GM21360 (cell line): ENCODE measurements at regions not wholly inside any gene's neighbourhood (a gene's known extent, or its start where the extent isn't known, plus 50 kb on each side); places are given as distances from the start of the nearest gene placed in this dataset.
"Not testable (repeated sequence)": the region's sequence is repeated elsewhere in the genome, so short reads cannot be mapped to it uniquely, and the experiment has no call there.

Source experiments
- ATAC-seq: cut with Tn5 transposase; IDR thresholded peaks from one replicate; pipeline ENCODE4 v1.9.1; 2021; ENCODE audit warnings: mild to moderate bottlenecking, moderate library complexity; ENCODE audit not compliant: unreplicated experiment

GRCh38 chr11:96878299-96879051 is 488.7 kb downstream of the JRKL start:
- no peak for ATAC-seq

- not testable (repeated sequence) for ATAC-seq
Observed at GRCh38 chr11:96882622-96883021, 492.8 kb downstream of the JRKL start.

- no peak for ATAC-seq
Observed at GRCh38 chr11:96885405-96885804, 495.6 kb downstream of the JRKL start.

GRCh38 chr11:96885912-96886311 is 496.1 kb downstream of the JRKL start:
- no peak for ATAC-seq

GRCh38 chr11:96893988-96894387 is 504.2 kb downstream of the JRKL start:
- ATAC-seq: no peak

- no peak for ATAC-seq
Observed at GRCh38 chr11:96894587-96894986, 504.8 kb downstream of the JRKL start.

GRCh38 chr11:96899971-96900370 is 510.2 kb downstream of the JRKL start:
- ATAC-seq: no peak

- no peak for ATAC-seq
Observed at GRCh38 chr11:96905143-96905542, 515.3 kb downstream of the JRKL start.

- ATAC-seq: no peak
Observed at GRCh38 chr11:96905663-96906062, 515.9 kb downstream of the JRKL start.

GRCh38 chr11:96906476-96906875 is 516.7 kb downstream of the JRKL start:
- no peak for ATAC-seq

- ATAC-seq: no peak
Observed at GRCh38 chr11:96925862-96926261, 536.0 kb downstream of the JRKL start.

- no peak for ATAC-seq
Observed at GRCh38 chr11:96940227-96940626, 550.4 kb downstream of the JRKL start.

- ATAC-seq: no peak
Observed at GRCh38 chr11:96942855-96943254, 553.0 kb downstream of the JRKL start.

- ATAC-seq: no peak
Observed at GRCh38 chr11:96943970-96944369, 554.2 kb downstream of the JRKL start.

GRCh38 chr11:96948066-96948465 is 558.3 kb downstream of the JRKL start:
- ATAC-seq: no peak

GRCh38 chr11:96949464-96949863 is 559.7 kb downstream of the JRKL start:
- ATAC-seq: no peak

GRCh38 chr11:96954587-96955242 is 564.9 kb downstream of the JRKL start:
- no peak for ATAC-seq

- no peak for ATAC-seq
Observed at GRCh38 chr11:96960476-96960875, 570.7 kb downstream of the JRKL start.

- ATAC-seq: no peak
Observed at GRCh38 chr11:96960926-96961325, 571.1 kb downstream of the JRKL start.

- ATAC-seq: no peak
Observed at GRCh38 chr11:96961931-96962330, 572.1 kb downstream of the JRKL start.

- ATAC-seq: no peak
Observed at GRCh38 chr11:96963375-96963774, 573.6 kb downstream of the JRKL start.

GRCh38 chr11:96964661-96965060 is 574.8 kb downstream of the JRKL start:
- no peak for ATAC-seq

- ATAC-seq: no peak
Observed at GRCh38 chr11:96967616-96968015, 577.8 kb downstream of the JRKL start.
